ENCODE measurements at regions not wholly inside any gene's neighbourhood (a gene's known extent, or its start where the extent isn't known, plus 50 kb on each side); places are given as distances from the start of the nearest gene placed in this dataset.

- Histone ChIP-seq H3K36me3 (ENCODE audit: insufficient read depth, low read length) (no peaks in the 10 kb centered on the region), H3K4me3 (ENCODE audit: low read length) (no peak overlapping the region), H3K9me2 (ENCODE audit: insufficient read depth, low read length) (no peaks in the 10 kb centered on the region), H4K20me1 (ENCODE audit: insufficient read depth) (no peaks in the 10 kb centered on the region), H3F3A (ENCODE audit: insufficient read depth, low read length, poor library complexity, severe bottlenecking) (no peaks in the 10 kb centered on the region), H3K4me2 (ENCODE audit: low read length) (no peak overlapping the region), H3K27me3 (ENCODE audit: insufficient read depth, low read depth, low read length) (no peaks in the 10 kb centered on the region), H3K9ac (ENCODE audit: low read length) (no peak overlapping the region), H3K27ac (ENCODE audit: low read length) (no peak overlapping the region), H3K79me2 (replicated peaks; ENCODE audit: insufficient read depth, low read length) (no peaks in the 10 kb centered on the region), H3K9me3 (ENCODE audit: low read length) (no peaks in the 10 kb centered on the region), H2AFZ (ENCODE audit: low read depth, low read length) (no peak overlapping the region)
- no peak for TF ChIP-seq POLR2AphosphoS5 (IDR thresholded peaks at IDR 0.05)
- no peak for TF ChIP-seq EP300 (conservative IDR thresholded peaks at IDR 0.05; ENCODE audit: poor library complexity, severe bottlenecking)
- no peak for TF ChIP-seq MXI1 (conservative IDR thresholded peaks at IDR 0.05; ENCODE audit: poor library complexity, severe bottlenecking)
- TF ChIP-seq RAD21 (conservative IDR thresholded peaks at IDR 0.05) = no peak
- no peak for TF ChIP-seq CTCF (IDR thresholded peaks at IDR 0.05; ENCODE audit: poor library complexity, severe bottlenecking)
- TF ChIP-seq TAF1 (IDR thresholded peaks at IDR 0.05; ENCODE audit: low read depth) = no peak
- no peak for TF ChIP-seq REST (IDR thresholded peaks at IDR 0.05; ENCODE audit: borderline replicate concordance)
- TF ChIP-seq EZH2 (IDR thresholded peaks at IDR 0.05; ENCODE audit: borderline replicate concordance, insufficient read depth, low read length, poor library complexity, severe bottlenecking) = no peak
- TF ChIP-seq SMC3 (conservative IDR thresholded peaks at IDR 0.05; ENCODE audit: poor library complexity) = no peak
These were observed 399.5 kb upstream of the ARGLU1 start for GRCh38 chr13:106967391-106967790.

GRCh38 chr13:106963151-106963550, 395.2 kb upstream of the ARGLU1 start:
- Histone ChIP-seq H3K27ac (ENCODE audit: low read length) (peak overlapping the region; percentile 71), H3K36me3 (ENCODE audit: insufficient read depth, low read length) (no peaks in the 10 kb centered on the region), H3K27me3 (ENCODE audit: insufficient read depth, low read depth, low read length) (no peaks in the 10 kb centered on the region), H2AFZ (ENCODE audit: low read depth, low read length) (no peak overlapping the region), H3K79me2 (replicated peaks; ENCODE audit: insufficient read depth, low read length) (no peaks in the 10 kb centered on the region), H3K4me3 (ENCODE audit: low read length) (no peak overlapping the region), H3K9me3 (ENCODE audit: low read length) (no peaks in the 10 kb centered on the region), H4K20me1 (ENCODE audit: insufficient read depth) (no peaks in the 10 kb centered on the region), H3K9ac (ENCODE audit: low read length) (no peak overlapping the region), H3K4me2 (ENCODE audit: low read length) (no peak overlapping the region), H3K9me2 (ENCODE audit: insufficient read depth, low read length) (no peaks in the 10 kb centered on the region), H3F3A (ENCODE audit: insufficient read depth, low read length, poor library complexity, severe bottlenecking) (no peaks in the 10 kb centered on the region)
- TF ChIP-seq TAF1 (IDR thresholded peaks at IDR 0.05; ENCODE audit: low read depth) (no peak), REST (IDR thresholded peaks at IDR 0.05; ENCODE audit: borderline replicate concordance) (peak; percentile 58), EP300 (conservative IDR thresholded peaks at IDR 0.05; ENCODE audit: poor library complexity, severe bottlenecking) (peak; percentile 59), POLR2AphosphoS5 (IDR thresholded peaks at IDR 0.05) (peak; percentile 67)

All from neural cell (in vitro differentiated cells).